GM18873 (cell line): ENCODE measurements at regions not wholly inside any gene's neighbourhood (a gene's known extent, or its start where the extent isn't known, plus 50 kb on each side); places are given as distances from the start of the nearest gene placed in this dataset.

Experiments used
- ATAC-seq: cut with Tn5 transposase; IDR thresholded peaks from one replicate; pipeline ENCODE4 v1.9.1; 2021; ENCODE audit warnings: mild to moderate bottlenecking, moderate library complexity, moderate number of reproducible peaks; ENCODE audit not compliant: unreplicated experiment, low FRiP score

- no peak for ATAC-seq
Observed at GRCh38 chr2:13905831-13906230, 726.7 kb upstream of the LRATD1 start.

GRCh38 chr2:13916066-13916465 lies 716.5 kb upstream of the LRATD1 start:
- no peak for ATAC-seq

GRCh38 chr2:13917958-13918357 lies 714.6 kb upstream of the LRATD1 start:
- no peak for ATAC-seq

DNA sequence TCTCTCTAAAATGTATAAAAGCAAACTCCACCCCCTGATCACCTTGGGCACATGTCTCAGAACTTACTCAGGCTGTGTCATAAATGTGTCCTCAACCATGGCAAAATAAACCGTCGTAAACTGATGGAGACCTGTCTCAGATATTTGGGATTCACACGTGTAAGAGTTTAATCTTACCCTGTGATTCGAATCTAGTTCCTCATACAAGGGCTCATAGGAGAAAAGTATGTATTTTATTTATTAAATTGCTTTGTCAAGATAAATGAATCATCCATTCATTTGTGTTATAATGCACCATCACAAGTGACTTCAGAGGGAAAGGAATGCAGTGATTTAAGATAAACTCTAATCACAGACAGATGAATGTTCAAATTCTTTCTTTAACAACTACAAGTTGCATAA lies 712.5 kb upstream of the LRATD1 start:
- ATAC-seq, result no peak

DNA sequence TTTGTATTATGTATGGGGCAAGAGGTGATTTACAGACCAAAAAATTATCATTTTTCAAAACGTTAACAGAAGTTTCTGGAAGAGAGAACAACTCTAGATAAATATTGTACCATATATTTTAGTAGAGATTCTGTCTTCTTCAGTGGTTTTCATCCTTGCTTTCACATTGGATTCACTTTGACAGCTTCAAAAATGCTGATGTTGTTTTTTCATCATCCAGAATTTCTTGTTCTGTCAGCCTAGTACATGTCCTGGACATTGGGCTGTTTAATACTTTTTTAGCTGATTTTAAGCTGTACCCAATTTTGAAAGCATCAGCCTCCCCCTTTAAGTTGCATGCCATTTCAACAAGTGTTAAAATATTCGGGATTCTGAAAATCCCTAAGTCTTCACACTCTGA lies 711.3 kb upstream of the LRATD1 start:
- ATAC-seq, result no peak

- no peak for ATAC-seq
Observed at GRCh38 chr2:13923823-13924222, 708.7 kb upstream of the LRATD1 start.

DNA sequence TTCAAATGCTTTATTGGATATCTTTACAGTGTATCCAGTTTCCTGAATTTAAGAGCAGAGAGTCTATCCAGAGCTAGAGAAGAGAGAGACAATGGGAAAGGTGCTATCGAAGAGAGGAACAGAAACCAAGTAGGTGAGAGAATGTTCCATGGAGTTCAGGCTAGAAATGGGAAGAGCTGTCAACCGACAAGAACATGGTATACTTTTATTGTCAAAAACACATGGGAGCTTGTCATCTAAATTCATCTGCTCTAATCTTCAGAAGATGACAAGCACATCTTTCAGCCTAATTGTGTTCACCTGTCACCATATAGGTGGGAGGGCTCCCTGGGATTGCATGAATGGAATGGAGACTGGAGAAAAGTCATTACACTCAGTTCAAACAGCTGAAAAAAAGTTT lies 690.4 kb upstream of the LRATD1 start:
- ATAC-seq, result no peak

DNA sequence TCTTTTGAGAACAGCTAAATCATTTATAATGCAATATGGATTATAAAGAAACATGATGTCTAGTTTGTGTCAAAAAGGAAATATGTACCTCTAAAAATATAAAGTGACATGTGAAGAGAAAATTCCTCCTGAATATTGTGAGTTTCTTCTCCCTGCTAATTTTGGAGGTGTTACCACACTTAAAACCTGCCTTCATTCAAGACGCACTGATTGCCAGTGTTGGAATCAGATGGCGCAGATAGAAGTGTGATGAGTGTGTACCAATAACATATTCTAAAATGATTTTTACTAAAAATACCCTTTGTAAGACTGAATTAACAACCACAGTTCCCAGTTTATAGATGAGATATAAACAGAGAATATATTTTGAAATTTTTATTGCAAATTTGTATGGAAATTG lies 681.8 kb upstream of the LRATD1 start:
- ATAC-seq, result no peak

- ATAC-seq, result no peak
Observed at GRCh38 chr2:13968811-13969210, 663.7 kb upstream of the LRATD1 start.

DNA sequence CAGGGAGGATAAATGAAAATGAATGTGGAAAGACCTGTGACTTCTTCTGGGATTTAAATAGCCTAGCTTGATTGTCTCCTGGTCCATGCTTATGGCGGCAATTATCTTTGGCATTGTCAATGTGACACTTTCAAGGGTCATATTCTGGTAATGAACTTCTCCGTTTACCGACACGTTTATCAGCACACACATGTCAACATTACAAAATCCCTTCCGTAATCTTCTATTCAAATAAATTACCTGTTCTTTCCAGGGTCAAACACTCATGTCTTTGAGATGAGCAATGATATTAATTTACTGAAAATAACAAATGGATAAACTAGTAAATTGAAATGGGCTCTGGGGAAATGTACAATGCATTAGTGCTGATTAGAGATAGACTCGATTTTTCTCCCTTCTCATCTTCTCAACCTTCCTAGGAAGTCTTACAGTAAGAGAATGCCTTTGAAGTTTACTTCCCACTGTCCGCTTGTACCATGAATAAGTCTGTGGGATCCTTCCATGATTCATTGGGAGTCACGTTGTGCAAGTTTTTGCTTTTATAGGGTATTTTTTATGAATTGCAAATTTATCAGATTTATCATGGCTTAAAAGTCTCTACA lies 646.3 kb upstream of the LRATD1 start:
- ATAC-seq, result no peak

- no peak for ATAC-seq
Observed at GRCh38 chr2:13996527-13996926, 636.0 kb upstream of the LRATD1 start.

DNA sequence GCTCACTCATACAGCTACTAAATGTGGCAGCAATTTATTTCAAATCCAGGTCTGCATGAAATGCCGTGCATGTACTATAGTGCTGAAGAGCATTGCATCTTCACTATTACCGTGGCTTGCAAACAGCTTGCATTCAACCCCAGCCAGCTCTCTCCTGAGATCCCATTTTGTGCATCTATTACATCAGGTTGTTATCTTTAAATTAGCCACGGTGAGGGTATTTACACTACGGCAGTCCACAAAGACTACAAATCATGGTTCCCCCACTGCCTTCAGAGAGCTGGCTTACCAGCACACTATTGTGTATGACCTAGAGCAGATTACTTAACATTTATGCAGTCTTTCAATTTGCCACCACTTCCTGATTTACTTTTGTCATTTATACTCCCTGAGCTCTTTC lies 621.3 kb upstream of the LRATD1 start:
- ATAC-seq, result no peak

- ATAC-seq, result no peak
Observed at GRCh38 chr2:14015113-14015630, 617.3 kb upstream of the LRATD1 start.

DNA sequence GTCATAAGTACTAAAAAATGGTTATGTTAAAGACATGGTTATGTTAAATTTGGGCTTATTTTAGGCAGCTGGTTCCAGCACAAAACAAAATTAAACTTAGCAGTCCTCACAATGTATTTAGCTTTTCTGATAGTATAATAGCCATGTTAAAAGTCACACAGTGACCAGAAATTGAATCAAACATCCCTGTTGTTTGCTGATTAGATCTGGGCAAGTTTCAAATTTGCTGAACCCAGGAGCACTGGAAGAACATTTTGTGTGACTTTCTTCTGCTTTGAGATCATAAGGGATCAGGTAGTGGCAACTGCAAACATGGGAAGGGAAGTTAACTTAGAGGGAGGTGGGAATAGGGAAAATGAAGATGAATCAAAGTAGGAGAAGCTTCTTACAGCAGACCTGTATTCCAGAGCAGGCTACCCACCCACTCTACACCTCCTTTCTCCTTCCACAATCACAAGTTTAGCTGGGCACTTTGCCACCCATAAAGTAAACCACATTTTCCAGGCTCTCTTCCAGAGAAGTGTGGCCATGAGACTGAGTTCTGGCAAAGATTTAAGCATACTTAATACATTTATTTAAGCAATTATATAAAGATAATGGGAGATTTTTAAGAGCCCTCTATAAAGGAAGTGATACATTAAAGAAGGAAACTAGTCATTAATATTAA lies 616.1 kb upstream of the LRATD1 start:
- no peak for ATAC-seq

- no peak for ATAC-seq
Observed at GRCh38 chr2:14018620-14019019, 613.9 kb upstream of the LRATD1 start.

GRCh38 chr2:14023558-14023957 lies 609.0 kb upstream of the LRATD1 start:
- no peak for ATAC-seq

- ATAC-seq, result no peak
Observed at GRCh38 chr2:14039134-14039533, 593.4 kb upstream of the LRATD1 start.

DNA sequence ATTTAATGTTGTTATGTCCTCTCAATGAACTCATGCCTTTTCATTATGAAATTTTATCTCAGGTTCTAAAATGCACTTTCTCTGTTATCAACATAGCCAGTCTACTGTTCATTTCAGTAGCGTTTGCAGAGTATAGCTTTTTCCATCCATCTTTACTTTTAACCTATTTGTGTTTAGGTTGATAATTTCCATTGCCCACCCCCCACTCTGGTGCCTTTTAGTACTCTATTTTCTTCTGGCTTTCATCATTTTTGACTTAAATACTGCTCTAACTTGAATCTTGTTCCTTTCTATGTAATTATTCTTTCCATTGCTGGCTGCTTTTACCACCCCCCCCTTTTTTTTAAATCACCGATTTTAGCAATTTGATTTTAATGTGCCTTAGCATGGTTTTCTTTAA lies 585.0 kb upstream of the LRATD1 start:
- ATAC-seq, result no peak

DNA sequence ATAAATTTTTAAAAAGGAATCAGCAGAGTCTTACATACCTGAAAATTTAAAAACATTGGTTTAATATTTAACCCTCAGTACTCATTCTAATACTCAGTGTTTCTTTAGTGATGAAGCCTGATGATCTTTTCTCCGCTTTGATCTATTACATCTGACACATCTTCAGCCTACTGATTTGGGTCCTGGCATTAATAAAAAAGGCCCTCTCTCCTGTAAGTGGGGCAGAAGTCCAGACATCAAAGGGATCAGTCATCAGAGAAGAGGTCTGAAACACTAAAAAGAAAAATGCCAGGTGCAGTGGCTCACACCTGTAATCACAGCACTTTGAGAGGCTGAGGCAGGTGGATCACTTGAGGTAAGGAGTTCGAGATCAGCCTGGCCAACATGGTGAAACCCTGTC lies 581.1 kb upstream of the LRATD1 start:
- no peak for ATAC-seq

GRCh38 chr2:14053105-14053504 lies 579.4 kb upstream of the LRATD1 start:
- ATAC-seq, result no peak

GRCh38 chr2:14064346-14064745 lies 568.2 kb upstream of the LRATD1 start:
- ATAC-seq, result no peak

GRCh38 chr2:14072338-14072737 lies 560.2 kb upstream of the LRATD1 start:
- ATAC-seq, result no peak
